A549 (cell line): ENCODE measurements at regions not wholly inside any gene's neighbourhood (a gene's known extent, or its start where the extent isn't known, plus 50 kb on each side); places are given as distances from the start of the nearest gene placed in this dataset.

Experiments used
- ATAC-seq, 2 experiments: fragments of 200-7000 bp in 1 of 2; fragments of >200 bp in 1 of 2; cut with Nextera tagmentation in 1 of 2; cut with Tn5 transposase in 1 of 2; 3 replicates each; pipeline versions ENCODE4 v1.8.0 to v1.9.1; 2018 to 2020; ENCODE audit warnings: mild to moderate bottlenecking in 1 of 2, moderate library complexity in 1 of 2
- CTCF ChIA-PET: fragments of 300-600 bp; sonication (Branson Sonifier 250); formaldehyde crosslinking; extraction: SDS; loops from one replicate; lab custom pipeline; 2021; ENCODE audit warnings: antibody characterized with exemption, inconsistent platforms; lab: Yijun Ruan, JAX
- POLR2A ChIA-PET: fragments of 350-600 bp; formaldehyde crosslinking; extraction: SDS; loops from one replicate; lab custom pipeline; 2021; ENCODE audit warnings: antibody characterized with exemption, inconsistent platforms; lab: Yijun Ruan, JAX
- DNase-seq, 2 experiments: peaks; one replicate each; pipeline versions ENCODE4 v3.0.0 to v3.0.0-alpha.2; 2011 to 2016; ENCODE audit warnings: low read depth in 1 of 2, low spot score in 1 of 2
- FAIRE-seq: peaks from 2 replicates; lab custom pipeline; 2011; peaks lifted over from hg19 to GRCh38; lab: Jason Lieb, UNC
- H3K27ac ChIP-seq, 2 experiments: fragments of >200 bp; sonication (Bioruptor Twin); formaldehyde crosslinking; 3 replicates each; pipeline ENCODE4 v1.5.1; 2016 to 2017
- H3K4me1 ChIP-seq: fragments of >200 bp; sonication (Bioruptor Twin); formaldehyde crosslinking; 3 replicates; pipeline ENCODE4 v1.6.1; 2016
- H3K4me2 ChIP-seq: fragments of >200 bp; sonication (Bioruptor Twin); formaldehyde crosslinking; 3 replicates; pipeline ENCODE4 v1.6.1; 2016
- H3K4me3 ChIP-seq: fragments of >200 bp; sonication (Bioruptor Twin); formaldehyde crosslinking; 3 replicates; pipeline ENCODE4 v1.5.1; 2016
- H3K9me3 ChIP-seq: fragments of >200 bp; sonication (Bioruptor Twin); formaldehyde crosslinking; 3 replicates; pipeline ENCODE4 v1.6.1; 2016
- BHLHE40 ChIP-seq: IDR thresholded peaks from 2 replicates; pipeline ENCODE4 v1.6.1; 2012; ENCODE audit warnings: low read depth, low read length, inconsistent platforms
- CBX2 ChIP-seq: fragments of 200-600 bp; sonication (generic); IDR thresholded peaks from 2 replicates; pipeline ENCODE4 v1.6.1; 2016; ENCODE audit warnings: low read depth, mild to moderate bottlenecking, borderline replicate concordance
- CBX8 ChIP-seq: fragments of 200-600 bp; sonication (generic); IDR thresholded peaks from 2 replicates; pipeline ENCODE4 v1.6.1; 2016
- CTCF ChIP-seq: fragments of >200 bp; sonication (Bioruptor Twin); formaldehyde crosslinking; IDR thresholded peaks from 3 replicates; pipeline ENCODE4 v1.5.1; 2016
- EP300 ChIP-seq, 2 experiments: fragments of >200 bp; sonication (Bioruptor Twin); formaldehyde crosslinking; IDR thresholded peaks; 2 replicates in 1 of 2; 3 replicates in 1 of 2; pipeline ENCODE4 v1.6.1; 2016 to 2017
- HDAC2 ChIP-seq: fragments of 200-600 bp; sonication (generic); IDR thresholded peaks from 2 replicates; pipeline ENCODE4 v1.6.1; 2016
- HES2 ChIP-seq: fragments of >200 bp; sonication (Bioruptor Twin); formaldehyde crosslinking; IDR thresholded peaks from 2 replicates; pipeline ENCODE4 v1.6.1; 2016
- HEYL ChIP-seq: fragments of 250-450 bp; sonication (Bioruptor Pico); IDR thresholded peaks from 2 replicates; pipeline ENCODE4 v1.8.0; 2021; ENCODE audit warnings: mild to moderate bottlenecking, moderate library complexity
- KDM5A ChIP-seq: fragments of 200-600 bp; sonication (generic); IDR thresholded peaks from 2 replicates; pipeline ENCODE4 v1.6.1; 2016; ENCODE audit warnings: antibody characterized with exemption, mild to moderate bottlenecking
- MYC ChIP-seq: IDR thresholded peaks from 2 replicates; pipeline ENCODE4 v1.6.1; 2012; ENCODE audit warnings: mild to moderate bottlenecking, inconsistent platforms, low read length, improper control_type of control experiment, borderline replicate concordance
- NFE2L2 ChIP-seq: fragments of 150-350 bp; conservative IDR thresholded peaks from 2 replicates; pipeline ENCODE4 v1.6.1; 2014; ENCODE audit warnings: low read length
- NPAS2 ChIP-seq: fragments of 250-450 bp; sonication (Bioruptor Pico); IDR thresholded peaks from 2 replicates; pipeline ENCODE4 v1.8.0; 2022; ENCODE audit warnings: mild to moderate bottlenecking, moderate library complexity, borderline replicate concordance
- POLR2A ChIP-seq: IDR thresholded peaks from 2 replicates; pipeline ENCODE4 v1.6.1; 2012; ENCODE audit warnings: mild to moderate bottlenecking, low read length
- POLR2AphosphoS2 ChIP-seq: conservative IDR thresholded peaks from 2 replicates; pipeline ENCODE4 v1.6.1; 2012; ENCODE audit warnings: low read length, improper control_type of control experiment, inconsistent platforms
- RAD21 ChIP-seq, 2 experiments: fragments of >200 bp in 1 of 2; sonication (Bioruptor Twin) in 1 of 2; formaldehyde crosslinking in 1 of 2; IDR thresholded peaks in 1 of 2; conservative IDR thresholded peaks in 1 of 2; 2 replicates in 1 of 2; 3 replicates in 1 of 2; pipeline ENCODE4 v1.6.1; 2012 to 2018; ENCODE audit warnings: inconsistent platforms in 1 of 2
- RARB ChIP-seq: fragments of 250-450 bp; sonication (Bioruptor Pico); IDR thresholded peaks from 2 replicates; pipeline ENCODE4 v1.8.0; 2021; ENCODE audit warnings: mild to moderate bottlenecking, moderate library complexity
- RFX5 ChIP-seq: fragments of 450-650 bp; IDR thresholded peaks from 2 replicates; pipeline ENCODE4 v1.7.1; 2014; ENCODE audit warnings: antibody characterized with exemption, mild to moderate bottlenecking, moderate library complexity
- TP53 ChIP-seq: fragments of 250-450 bp; sonication (Bioruptor Pico); IDR thresholded peaks from 2 replicates; pipeline ENCODE4 v1.5.0; 2021; ENCODE audit warnings: mild to moderate bottlenecking, moderate library complexity
- ZC3H11A ChIP-seq: fragments of 450-650 bp; IDR thresholded peaks from 2 replicates; pipeline ENCODE4 v1.6.1; 2014; ENCODE audit warnings: antibody characterized with exemption, mild to moderate bottlenecking
- ZFP36 ChIP-seq: fragments of 450-650 bp; IDR thresholded peaks from 2 replicates; pipeline ENCODE4 v1.6.1; 2014; ENCODE audit warnings: borderline replicate concordance; ENCODE audit not compliant: partially characterized antibody
- ZSCAN20 ChIP-seq: fragments of 250-450 bp; sonication (Bioruptor Pico); IDR thresholded peaks from 2 replicates; pipeline ENCODE4 v1.8.0; 2022; ENCODE audit warnings: mild to moderate bottlenecking, moderate library complexity
- WGBS: methylation state at CpG from one replicate; pipeline ENCODE4 v1.1.6; 2017; ENCODE audit errors: missing lambda C conversion rate; 5-methylcytosine and 5-hydroxymethylcytosine counted together
- TF ChIP-seq, protein P1 (sequence below): IDR thresholded peaks from 2 replicates; pipeline ENCODE4 v1.6.1; 2012; ENCODE audit warnings: low read depth, borderline replicate concordance
- TF ChIP-seq, protein P2 (sequence below): fragments of 250-450 bp; sonication (Bioruptor Pico); IDR thresholded peaks from 2 replicates; pipeline ENCODE4 v1.5.0; 2021; ENCODE audit warnings: mild to moderate bottlenecking, moderate library complexity, borderline replicate concordance
- TF ChIP-seq, protein P3 (sequence below): fragments of 200-600 bp; sonication (generic); IDR thresholded peaks from 2 replicates; pipeline ENCODE4 v1.6.1; 2016; ENCODE audit warnings: antibody characterized with exemption, mild to moderate bottlenecking, moderate library complexity

GRCh38 chr2:240369801-240370585 lies 65.5 kb upstream of the GPC1 start (continued):
- TF ChIP-seq CTCF, result peak; percentile 12; the same call in 1 of the 3 replicates

- peaks cover 68% of the 10 kb centered on the region for H3K4me1 ChIP-seq
- H3K4me2 ChIP-seq, result peak overlapping the region; percentile 62; the same call in 1 of the 3 replicates
- 94% methylated on average over 12 of the region's 22 CpGs for WGBS
- FAIRE-seq (no peak), ATAC-seq (no peak), DNase-seq (no peak)
- peak overlapping the region; percentile 92 to 97 for H3K27ac ChIP-seq
- H3K9me3 ChIP-seq, result no peaks in the 10 kb centered on the region
- ChIA-PET CTCF (interaction anchor here (2.9 to 3.5 kb wide), 2 partner anchors 16 to 138 kb away, joined by 15 to 31 read pairs; no protein-coding TSS in a partner anchor), POLR2A (no interaction called here)
- no peak overlapping the region for H3K4me3 ChIP-seq
- TF ChIP-seq BHLHE40, result no peak
- TF ChIP-seq CBX8, result no peak
- TF ChIP-seq CBX2, result no peak
- TF ChIP-seq, protein P1, sequence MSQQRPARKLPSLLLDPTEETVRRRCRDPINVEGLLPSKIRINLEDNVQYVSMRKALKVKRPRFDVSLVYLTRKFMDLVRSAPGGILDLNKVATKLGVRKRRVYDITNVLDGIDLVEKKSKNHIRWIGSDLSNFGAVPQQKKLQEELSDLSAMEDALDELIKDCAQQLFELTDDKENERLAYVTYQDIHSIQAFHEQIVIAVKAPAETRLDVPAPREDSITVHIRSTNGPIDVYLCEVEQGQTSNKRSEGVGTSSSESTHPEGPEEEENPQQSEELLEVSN, result no peak
- TF ChIP-seq HES2, result no peak
- TF ChIP-seq POLR2AphosphoS2, result no peak
- no peak for TF ChIP-seq EP300 (IDR thresholded peaks at IDR 0.05)
- no peak for TF ChIP-seq HEYL (CRISPR knock-in tag)
- TF ChIP-seq ZSCAN20, result no peak
These were observed 64.1 kb upstream of the GPC1 start for GRCh38 chr2:240371129-240372000.

GRCh38 chr2:240372101-240372500 lies 63.4 kb upstream of the GPC1 start:
- Histone ChIP-seq H3K4me2 (no peak overlapping the region; the same call in 2 of the 3 replicates), H3K27ac (peak overlapping the region; percentile 92 to 97), H3K9me3 (no peaks in the 10 kb centered on the region), H3K4me1 (peaks cover 68% of the 10 kb centered on the region), H3K4me3 (no peak overlapping the region)
- DNase-seq (no peak), ATAC-seq (no peak), FAIRE-seq (no peak)
- 100% methylated on average over 2 of the region's 5 CpGs for WGBS
- ChIA-PET CTCF (interaction anchor here (2.9 kb wide), 1 partner anchor 15 kb away, joined by 15 read pairs; no protein-coding TSS in a partner anchor), POLR2A (no interaction called here)
- TF ChIP-seq RAD21 (conservative IDR thresholded peaks at IDR 0.05 in 1 of 2, IDR thresholded peaks at IDR 0.05 in 1 of 2), result no peak
- no peak for TF ChIP-seq RARB (CRISPR knock-in tag)
- no peak for TF ChIP-seq ZFP36
- no peak for TF ChIP-seq NPAS2 (CRISPR knock-in tag)
- TF ChIP-seq, protein P2, sequence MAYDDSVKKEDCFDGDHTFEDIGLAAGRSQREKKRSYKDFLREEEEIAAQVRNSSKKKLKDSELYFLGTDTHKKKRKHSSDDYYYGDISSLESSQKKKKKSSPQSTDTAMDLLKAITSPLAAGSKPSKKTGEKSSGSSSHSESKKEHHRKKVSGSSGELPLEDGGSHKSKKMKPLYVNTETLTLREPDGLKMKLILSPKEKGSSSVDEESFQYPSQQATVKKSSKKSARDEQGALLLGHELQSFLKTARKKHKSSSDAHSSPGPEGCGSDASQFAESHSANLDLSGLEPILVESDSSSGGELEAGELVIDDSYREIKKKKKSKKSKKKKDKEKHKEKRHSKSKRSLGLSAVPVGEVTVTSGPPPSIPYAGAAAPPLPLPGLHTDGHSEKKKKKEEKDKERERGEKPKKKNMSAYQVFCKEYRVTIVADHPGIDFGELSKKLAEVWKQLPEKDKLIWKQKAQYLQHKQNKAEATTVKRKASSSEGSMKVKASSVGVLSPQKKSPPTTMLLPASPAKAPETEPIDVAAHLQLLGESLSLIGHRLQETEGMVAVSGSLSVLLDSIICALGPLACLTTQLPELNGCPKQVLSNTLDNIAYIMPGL (CRISPR knock-in tag), result no peak
- no peak for TF ChIP-seq NFE2L2
- TF ChIP-seq KDM5A, result no peak
- TF ChIP-seq TP53, result no peak
- TF ChIP-seq BHLHE40, result no peak
- TF ChIP-seq CBX2, result no peak
- TF ChIP-seq, protein P3, sequence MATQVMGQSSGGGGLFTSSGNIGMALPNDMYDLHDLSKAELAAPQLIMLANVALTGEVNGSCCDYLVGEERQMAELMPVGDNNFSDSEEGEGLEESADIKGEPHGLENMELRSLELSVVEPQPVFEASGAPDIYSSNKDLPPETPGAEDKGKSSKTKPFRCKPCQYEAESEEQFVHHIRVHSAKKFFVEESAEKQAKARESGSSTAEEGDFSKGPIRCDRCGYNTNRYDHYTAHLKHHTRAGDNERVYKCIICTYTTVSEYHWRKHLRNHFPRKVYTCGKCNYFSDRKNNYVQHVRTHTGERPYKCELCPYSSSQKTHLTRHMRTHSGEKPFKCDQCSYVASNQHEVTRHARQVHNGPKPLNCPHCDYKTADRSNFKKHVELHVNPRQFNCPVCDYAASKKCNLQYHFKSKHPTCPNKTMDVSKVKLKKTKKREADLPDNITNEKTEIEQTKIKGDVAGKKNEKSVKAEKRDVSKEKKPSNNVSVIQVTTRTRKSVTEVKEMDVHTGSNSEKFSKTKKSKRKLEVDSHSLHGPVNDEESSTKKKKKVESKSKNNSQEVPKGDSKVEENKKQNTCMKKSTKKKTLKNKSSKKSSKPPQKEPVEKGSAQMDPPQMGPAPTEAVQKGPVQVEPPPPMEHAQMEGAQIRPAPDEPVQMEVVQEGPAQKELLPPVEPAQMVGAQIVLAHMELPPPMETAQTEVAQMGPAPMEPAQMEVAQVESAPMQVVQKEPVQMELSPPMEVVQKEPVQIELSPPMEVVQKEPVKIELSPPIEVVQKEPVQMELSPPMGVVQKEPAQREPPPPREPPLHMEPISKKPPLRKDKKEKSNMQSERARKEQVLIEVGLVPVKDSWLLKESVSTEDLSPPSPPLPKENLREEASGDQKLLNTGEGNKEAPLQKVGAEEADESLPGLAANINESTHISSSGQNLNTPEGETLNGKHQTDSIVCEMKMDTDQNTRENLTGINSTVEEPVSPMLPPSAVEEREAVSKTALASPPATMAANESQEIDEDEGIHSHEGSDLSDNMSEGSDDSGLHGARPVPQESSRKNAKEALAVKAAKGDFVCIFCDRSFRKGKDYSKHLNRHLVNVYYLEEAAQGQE, result no peak
- TF ChIP-seq POLR2A, result no peak
- TF ChIP-seq HDAC2, result no peak
- TF ChIP-seq MYC, result no peak
- TF ChIP-seq RFX5, result no peak
- no peak for TF ChIP-seq ZC3H11A
